ENCODE measurements at regions not wholly inside any gene's neighbourhood (a gene's known extent, or its start where the extent isn't known, plus 50 kb on each side); places are given as distances from the start of the nearest gene placed in this dataset.

- no peaks in the 10 kb centered on the region for H3K4me1 ChIP-seq (ENCODE audit: control insufficient read depth in 2 of 2, insufficient read depth in 2 of 2, low read length in 2 of 2)
- Mint-ChIP-seq H3K9me3 (ENCODE audit: insufficient read depth) (no peaks in the 10 kb centered on the region), H3K4me3 (no peak overlapping the region), H3K4me1 (no peaks in the 10 kb centered on the region), H3K27ac (no peak overlapping the region), H3K27me3 (peaks cover 11% of the 10 kb centered on the region)
- H2AFZ ChIP-seq (ENCODE audit: insufficient read depth, low read depth, low read length, poor library complexity, severe bottlenecking) = no peak overlapping the region
- no peaks in the 10 kb centered on the region for H4K20me1 ChIP-seq (ENCODE audit: control insufficient read depth, insufficient read depth, low read length, poor library complexity, severe bottlenecking)
- H3K9me3 ChIP-seq (ENCODE audit: control extremely low read depth in 1 of 3, control insufficient read depth in 2 of 3, insufficient read depth in 1 of 3, low read length in 2 of 3) = no peaks in the 10 kb centered on the region
- no peak overlapping the region for H3K9ac ChIP-seq (ENCODE audit: low read length)
- no peak for TF ChIP-seq EZH2 (IDR thresholded peaks at IDR 0.05; ENCODE audit: borderline replicate concordance, insufficient read depth, low read depth, low read length, poor library complexity, severe bottlenecking)
- no peak for TF ChIP-seq CTCF (IDR thresholded peaks at IDR 0.05)
- no peak overlapping the region for H3K4me3 ChIP-seq (ENCODE audit: control extremely low read depth in 1 of 5, extremely low read depth in 1 of 5, insufficient read depth in 1 of 5, low read depth in 2 of 5, low read length in 4 of 5)
- no peak overlapping the region for H3K27ac ChIP-seq (ENCODE audit: low read length in 2 of 2)
- peaks cover 0 to 6% (median 2%) of the 10 kb centered on the region in 4 experiments for H3K27me3 ChIP-seq (replicated peaks in 1 of 4; ENCODE audit: control extremely low read depth in 1 of 4, control insufficient read depth in 3 of 4, insufficient read depth in 4 of 4, low read length in 3 of 4)
- ATAC-seq (ENCODE audit: low read depth) (no peak), DNase-seq (no peak)
- H3K79me2 ChIP-seq (ENCODE audit: control insufficient read depth, insufficient read depth, low read length) = no peaks in the 10 kb centered on the region
- POLR2A ChIA-PET = no interaction called here
- 98% methylated on average over 10 of the region's 10 CpGs for WGBS (ENCODE audit: insufficient coverage)
- intact Hi-C loops (cut with micrococcal nuclease) = no loop called here
- H3K36me3 ChIP-seq (replicated peaks in 1 of 2; ENCODE audit: control extremely low read depth in 1 of 2, control insufficient read depth in 1 of 2, extremely low read depth in 1 of 2, insufficient read depth in 2 of 2, low read length in 1 of 2) = no peaks in the 10 kb centered on the region
- no peak overlapping the region for H3K4me2 ChIP-seq (replicated peaks; ENCODE audit: low read depth, low read length, poor library complexity, severe bottlenecking)
- CTCF ChIA-PET = no interaction called here
Measured at GRCh38 chr15:62299541-62299940, 134.5 kb upstream of the C2CD4B start.

GRCh38 chr15:62301993-62302675 is 137.0 kb upstream of the C2CD4B start:
- no peak overlapping the region for H3K4me3 Mint-ChIP-seq
- intact Hi-C loops (cut with micrococcal nuclease) = no loop called here
- Histone ChIP-seq H3K9me3 (ENCODE audit: control extremely low read depth in 1 of 3, control insufficient read depth in 2 of 3, insufficient read depth in 1 of 3, low read length in 2 of 3) (no peaks in the 10 kb centered on the region), H3K9ac (ENCODE audit: low read length) (no peak overlapping the region), H3K79me2 (ENCODE audit: control insufficient read depth, insufficient read depth, low read length) (no peaks in the 10 kb centered on the region), H3K4me2 (replicated peaks; ENCODE audit: low read depth, low read length, poor library complexity, severe bottlenecking) (no peak overlapping the region), H2AFZ (ENCODE audit: insufficient read depth, low read depth, low read length, poor library complexity, severe bottlenecking) (no peak overlapping the region), H3K27me3 (replicated peaks in 1 of 4; ENCODE audit: control extremely low read depth in 1 of 4, control insufficient read depth in 3 of 4, insufficient read depth in 4 of 4, low read length in 3 of 4) (peaks cover 0 to 6% (median 2%) of the 10 kb centered on the region in 4 experiments), H3K4me1 (ENCODE audit: control insufficient read depth in 2 of 2, insufficient read depth in 2 of 2, low read length in 2 of 2) (peaks cover 0 to 5% of the 10 kb centered on the region in 2 donors), H3K36me3 (replicated peaks in 1 of 2; ENCODE audit: control extremely low read depth in 1 of 2, control insufficient read depth in 1 of 2, extremely low read depth in 1 of 2, insufficient read depth in 2 of 2, low read length in 1 of 2) (no peaks in the 10 kb centered on the region), H4K20me1 (ENCODE audit: control insufficient read depth, insufficient read depth, low read length, poor library complexity, severe bottlenecking) (no peaks in the 10 kb centered on the region), H3K4me3 (ENCODE audit: control extremely low read depth in 1 of 5, extremely low read depth in 1 of 5, insufficient read depth in 1 of 5, low read depth in 2 of 5, low read length in 4 of 5) (no peak overlapping the region), H3K27ac (ENCODE audit: low read length in 2 of 2) (no peak overlapping the region)
- no peak for DNase-seq
- TF ChIP-seq CTCF (IDR thresholded peaks at IDR 0.05) (no peak), EZH2 (IDR thresholded peaks at IDR 0.05; ENCODE audit: borderline replicate concordance, insufficient read depth, low read depth, low read length, poor library complexity, severe bottlenecking) (no peak)
- POLR2A ChIA-PET = no interaction called here
- H3K27me3 Mint-ChIP-seq = peaks cover 15% of the 10 kb centered on the region
- no peaks in the 10 kb centered on the region for H3K9me3 Mint-ChIP-seq (ENCODE audit: insufficient read depth)
- CTCF ChIA-PET = no interaction called here
- no peak overlapping the region for H3K27ac Mint-ChIP-seq
- ATAC-seq (ENCODE audit: low read depth) = no peak
- peaks cover 3% of the 10 kb centered on the region for H3K4me1 Mint-ChIP-seq
- 86% methylated on average over 1 of the region's 3 CpGs for WGBS (ENCODE audit: insufficient coverage)

All from B cell (primary cell).